ENCODE measurements at regions not wholly inside any gene's neighbourhood (a gene's known extent, or its start where the extent isn't known, plus 50 kb on each side); places are given as distances from the start of the nearest gene placed in this dataset.
A peak's percentile ranks its signal among the peaks of the same experiment; 100 is the strongest.
"Not testable (repeated sequence)": the region's sequence is repeated elsewhere in the genome, so short reads cannot be mapped to it uniquely, and the experiment has no call there.

GRCh38 chr11:48902153-48902450, 81.6 kb downstream of the TRIM51G start:
- not testable (repeated sequence) for H3K27me3 ChIP-seq, H3K36me3 ChIP-seq, DNase-seq, H3K4me1 ChIP-seq, H3K4me3 ChIP-seq, H3K27ac ChIP-seq, H3K9me3 ChIP-seq

GRCh38 chr11:48901381-48902152, 82.1 kb downstream of the TRIM51G start:
- H3K9me3 ChIP-seq, H3K27ac ChIP-seq, H3K36me3 ChIP-seq, H3K4me3 ChIP-seq, H3K27me3 ChIP-seq, H3K4me1 ChIP-seq: not testable (repeated sequence)
- DNase-seq, result peak in 2 of 3 donors; percentile 22 to 25

- not testable (repeated sequence) for H3K36me3 ChIP-seq, H3K4me3 ChIP-seq, H3K9me3 ChIP-seq, H3K4me1 ChIP-seq, H3K27ac ChIP-seq, H3K27me3 ChIP-seq
- peak in 2 of 3 donors; percentile 18 to 27 for DNase-seq
These were observed 82.9 kb downstream of the TRIM51G start for GRCh38 chr11:48900801-48901181.

- no peaks in the 10 kb centered on the region for H3K9me3 ChIP-seq
- TF ChIP-seq POLR2A (IDR thresholded peaks at IDR 0.05) (no peak), CTCF (IDR thresholded peaks at IDR 0.05) (no peak)
- H3K4me3 ChIP-seq, result no peak overlapping the region
- no peak overlapping the region for H3K27ac ChIP-seq
- DNase-seq, result peak in 2 of 3 donors; percentile 31 to 38
- no peaks in the 10 kb centered on the region for H3K4me1 ChIP-seq
- H3K27me3 ChIP-seq, result no peaks in the 10 kb centered on the region
- H3K36me3 ChIP-seq, result no peaks in the 10 kb centered on the region
These were observed 83.4 kb downstream of the TRIM51G start for GRCh38 chr11:48900131-48900800.

- Histone ChIP-seq H3K27ac (no peak overlapping the region), H3K4me3 (no peak overlapping the region), H3K36me3 (no peaks in the 10 kb centered on the region), H3K27me3 (no peaks in the 10 kb centered on the region), H3K9me3 (peaks cover 0 to 3% (median 0%) of the 10 kb centered on the region in 4 donors), H3K4me1 (no peaks in the 10 kb centered on the region)
- DNase-seq, result peak in 2 of 3 donors; percentile 31 to 43
- no peak for TF ChIP-seq CTCF (IDR thresholded peaks at IDR 0.05)
- TF ChIP-seq POLR2A (IDR thresholded peaks at IDR 0.05), result no peak
These were observed 103.7 kb downstream of the TRIM51G start for GRCh38 chr11:48880021-48880441.

- H3K27ac ChIP-seq, result no peak overlapping the region
- H3K9me3 ChIP-seq, result peaks cover 0 to 3% (median 0%) of the 10 kb centered on the region in 4 donors
- H3K27me3 ChIP-seq, result no peaks in the 10 kb centered on the region
- no peak for DNase-seq
- TF ChIP-seq POLR2A (IDR thresholded peaks at IDR 0.05), result no peak
- TF ChIP-seq CTCF (IDR thresholded peaks at IDR 0.05), result no peak
- H3K4me3 ChIP-seq, result no peak overlapping the region
- no peaks in the 10 kb centered on the region for H3K4me1 ChIP-seq
- no peaks in the 10 kb centered on the region for H3K36me3 ChIP-seq
These were observed 104.4 kb downstream of the TRIM51G start for GRCh38 chr11:48879256-48879655.

All from Peyer's patch (tissue), 4 donors.